ENCODE measurements at regions not wholly inside any gene's neighbourhood (a gene's known extent, or its start where the extent isn't known, plus 50 kb on each side); places are given as distances from the start of the nearest gene placed in this dataset.

- Histone ChIP-seq H3K27ac (ENCODE audit: low read depth, low read length) (no peak overlapping the region), H3K4me1 (ENCODE audit: control insufficient read depth, insufficient read depth, low read length) (peaks cover 22% of the 10 kb centered on the region), H3K36me3 (ENCODE audit: control insufficient read depth, insufficient read depth, low read length) (no peaks in the 10 kb centered on the region), H3K4me3 (ENCODE audit: low read depth, low read length) (no peak overlapping the region), H3K9me3 (ENCODE audit: control insufficient read depth, insufficient read depth, low read depth, low read length) (no peaks in the 10 kb centered on the region), H3K27me3 (ENCODE audit: control insufficient read depth, insufficient read depth, low read length) (no peaks in the 10 kb centered on the region), H3K9ac (ENCODE audit: low read length) (no peak overlapping the region)
Measured at GRCh38 chr9:89655990-89656657, 51.3 kb downstream of the GADD45G start.

- Histone ChIP-seq H3K9me3 (ENCODE audit: control insufficient read depth, insufficient read depth, low read depth, low read length) (no peaks in the 10 kb centered on the region), H3K4me3 (ENCODE audit: low read depth, low read length) (no peak overlapping the region), H3K9ac (ENCODE audit: low read length) (no peak overlapping the region), H3K27ac (ENCODE audit: low read depth, low read length) (no peak overlapping the region), H3K36me3 (ENCODE audit: control insufficient read depth, insufficient read depth, low read length) (no peaks in the 10 kb centered on the region), H3K4me1 (ENCODE audit: control insufficient read depth, insufficient read depth, low read length) (peaks cover 32% of the 10 kb centered on the region), H3K27me3 (ENCODE audit: control insufficient read depth, insufficient read depth, low read length) (no peaks in the 10 kb centered on the region)
Measured at GRCh38 chr9:89657295-89657694, 52.5 kb downstream of the GADD45G start.

GRCh38 chr9:89657765-89658164 lies 53.0 kb downstream of the GADD45G start:
- H3K4me3 ChIP-seq (ENCODE audit: low read depth, low read length): no peak overlapping the region
- no peak overlapping the region for H3K27ac ChIP-seq (ENCODE audit: low read depth, low read length)
- no peak overlapping the region for H3K9ac ChIP-seq (ENCODE audit: low read length)
- no peaks in the 10 kb centered on the region for H3K36me3 ChIP-seq (ENCODE audit: control insufficient read depth, insufficient read depth, low read length)
- H3K4me1 ChIP-seq (ENCODE audit: control insufficient read depth, insufficient read depth, low read length): peaks cover 36% of the 10 kb centered on the region
- no peaks in the 10 kb centered on the region for H3K9me3 ChIP-seq (ENCODE audit: control insufficient read depth, insufficient read depth, low read depth, low read length)
- H3K27me3 ChIP-seq (ENCODE audit: control insufficient read depth, insufficient read depth, low read length): no peaks in the 10 kb centered on the region

- Histone ChIP-seq H3K9me3 (ENCODE audit: control insufficient read depth, insufficient read depth, low read depth, low read length) (no peaks in the 10 kb centered on the region), H3K9ac (ENCODE audit: low read length) (no peak overlapping the region), H3K36me3 (ENCODE audit: control insufficient read depth, insufficient read depth, low read length) (no peaks in the 10 kb centered on the region), H3K27ac (ENCODE audit: low read depth, low read length) (no peak overlapping the region), H3K27me3 (ENCODE audit: control insufficient read depth, insufficient read depth, low read length) (no peaks in the 10 kb centered on the region), H3K4me1 (ENCODE audit: control insufficient read depth, insufficient read depth, low read length) (peaks cover 42% of the 10 kb centered on the region), H3K4me3 (ENCODE audit: low read depth, low read length) (no peak overlapping the region)
Measured at GRCh38 chr9:89658401-89658800, 53.6 kb downstream of the GADD45G start.

GRCh38 chr9:89658931-89659330 lies 54.1 kb downstream of the GADD45G start:
- no peaks in the 10 kb centered on the region for H3K36me3 ChIP-seq (ENCODE audit: control insufficient read depth, insufficient read depth, low read length)
- H3K4me1 ChIP-seq (ENCODE audit: control insufficient read depth, insufficient read depth, low read length): peaks cover 43% of the 10 kb centered on the region
- no peak overlapping the region for H3K9ac ChIP-seq (ENCODE audit: low read length)
- no peaks in the 10 kb centered on the region for H3K9me3 ChIP-seq (ENCODE audit: control insufficient read depth, insufficient read depth, low read depth, low read length)
- H3K4me3 ChIP-seq (ENCODE audit: low read depth, low read length): no peak overlapping the region
- H3K27ac ChIP-seq (ENCODE audit: low read depth, low read length): no peak overlapping the region
- no peaks in the 10 kb centered on the region for H3K27me3 ChIP-seq (ENCODE audit: control insufficient read depth, insufficient read depth, low read length)

- Histone ChIP-seq H3K27me3 (ENCODE audit: control insufficient read depth, insufficient read depth, low read length) (no peaks in the 10 kb centered on the region), H3K36me3 (ENCODE audit: control insufficient read depth, insufficient read depth, low read length) (no peaks in the 10 kb centered on the region), H3K27ac (ENCODE audit: low read depth, low read length) (no peak overlapping the region), H3K4me3 (ENCODE audit: low read depth, low read length) (no peak overlapping the region), H3K9ac (ENCODE audit: low read length) (no peak overlapping the region), H3K9me3 (ENCODE audit: control insufficient read depth, insufficient read depth, low read depth, low read length) (no peaks in the 10 kb centered on the region), H3K4me1 (ENCODE audit: control insufficient read depth, insufficient read depth, low read length) (peaks cover 41% of the 10 kb centered on the region)
Measured at GRCh38 chr9:89659473-89659872, 54.7 kb downstream of the GADD45G start.

GRCh38 chr9:89659891-89660685 lies 55.3 kb downstream of the GADD45G start:
- H3K9me3 ChIP-seq (ENCODE audit: control insufficient read depth, insufficient read depth, low read depth, low read length): no peaks in the 10 kb centered on the region
- no peak overlapping the region for H3K27ac ChIP-seq (ENCODE audit: low read depth, low read length)
- H3K36me3 ChIP-seq (ENCODE audit: control insufficient read depth, insufficient read depth, low read length): no peaks in the 10 kb centered on the region

GRCh38 chr9:89661391-89661949 lies 56.7 kb downstream of the GADD45G start:
- Histone ChIP-seq H3K4me3 (ENCODE audit: low read depth, low read length) (no peak overlapping the region), H3K36me3 (ENCODE audit: control insufficient read depth, insufficient read depth, low read length) (no peaks in the 10 kb centered on the region), H3K27ac (ENCODE audit: low read depth, low read length) (no peak overlapping the region), H3K27me3 (ENCODE audit: control insufficient read depth, insufficient read depth, low read length) (no peaks in the 10 kb centered on the region), H3K9me3 (ENCODE audit: control insufficient read depth, insufficient read depth, low read depth, low read length) (no peaks in the 10 kb centered on the region), H3K4me1 (ENCODE audit: control insufficient read depth, insufficient read depth, low read length) (peaks cover 31% of the 10 kb centered on the region), H3K9ac (ENCODE audit: low read length) (no peak overlapping the region)

More at GRCh38 chr9:89659891-89660685, 55.3 kb downstream of the GADD45G start:
- no peak overlapping the region for H3K9ac ChIP-seq (ENCODE audit: low read length)
- H3K4me1 ChIP-seq (ENCODE audit: control insufficient read depth, insufficient read depth, low read length): peaks cover 41% of the 10 kb centered on the region
- no peak overlapping the region for H3K4me3 ChIP-seq (ENCODE audit: low read depth, low read length)
- H3K27me3 ChIP-seq (ENCODE audit: control insufficient read depth, insufficient read depth, low read length): no peaks in the 10 kb centered on the region

- Histone ChIP-seq H3K27me3 (ENCODE audit: control insufficient read depth, insufficient read depth, low read length) (no peaks in the 10 kb centered on the region), H3K4me1 (ENCODE audit: control insufficient read depth, insufficient read depth, low read length) (peaks cover 29% of the 10 kb centered on the region), H3K36me3 (ENCODE audit: control insufficient read depth, insufficient read depth, low read length) (no peaks in the 10 kb centered on the region), H3K4me3 (ENCODE audit: low read depth, low read length) (no peak overlapping the region; the same call in 1 of the 2 replicates), H3K9ac (ENCODE audit: low read length) (no peak overlapping the region), H3K27ac (ENCODE audit: low read depth, low read length) (no peak overlapping the region), H3K9me3 (ENCODE audit: control insufficient read depth, insufficient read depth, low read depth, low read length) (no peaks in the 10 kb centered on the region)
Measured at GRCh38 chr9:89661956-89662717, 57.3 kb downstream of the GADD45G start.

GRCh38 chr9:89662718-89663613 lies 58.2 kb downstream of the GADD45G start:
- Histone ChIP-seq H3K9ac (ENCODE audit: low read length) (no peak overlapping the region), H3K4me1 (ENCODE audit: control insufficient read depth, insufficient read depth, low read length) (peaks cover 28% of the 10 kb centered on the region), H3K27ac (ENCODE audit: low read depth, low read length) (no peak overlapping the region), H3K9me3 (ENCODE audit: control insufficient read depth, insufficient read depth, low read depth, low read length) (no peaks in the 10 kb centered on the region), H3K4me3 (ENCODE audit: low read depth, low read length) (no peak overlapping the region), H3K36me3 (ENCODE audit: control insufficient read depth, insufficient read depth, low read length) (no peaks in the 10 kb centered on the region), H3K27me3 (ENCODE audit: control insufficient read depth, insufficient read depth, low read length) (no peaks in the 10 kb centered on the region)

Data from HUES6 (cell line).